ENCODE measurements at regions not wholly inside any gene's neighbourhood (a gene's known extent, or its start where the extent isn't known, plus 50 kb on each side); places are given as distances from the start of the nearest gene placed in this dataset.

DNA sequence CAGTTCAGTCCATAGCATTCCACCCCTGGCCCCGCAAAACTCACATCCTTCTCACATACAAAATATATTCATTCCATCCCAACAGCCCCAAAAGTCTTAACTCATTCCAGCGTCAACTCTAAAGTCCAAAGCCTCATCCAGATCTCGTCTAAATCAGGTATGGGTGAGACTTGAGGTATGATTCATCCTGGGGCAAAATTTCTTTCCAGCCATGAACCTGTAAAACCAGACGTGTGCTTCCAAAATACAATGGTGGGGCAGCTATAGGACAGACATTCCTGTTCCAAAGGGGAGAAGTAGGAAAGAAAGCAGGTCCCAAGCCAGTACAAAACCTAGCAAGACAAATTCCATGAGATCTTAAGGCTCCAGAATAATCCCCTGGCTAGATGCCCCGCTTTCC, 76.9 kb downstream of the CLDN34 start:
- no peak for DNase-seq
- intact Hi-C loops (cut with DNase I), result no loop called here
- ATAC-seq (ENCODE audit: poor library complexity), result no peak

DNA sequence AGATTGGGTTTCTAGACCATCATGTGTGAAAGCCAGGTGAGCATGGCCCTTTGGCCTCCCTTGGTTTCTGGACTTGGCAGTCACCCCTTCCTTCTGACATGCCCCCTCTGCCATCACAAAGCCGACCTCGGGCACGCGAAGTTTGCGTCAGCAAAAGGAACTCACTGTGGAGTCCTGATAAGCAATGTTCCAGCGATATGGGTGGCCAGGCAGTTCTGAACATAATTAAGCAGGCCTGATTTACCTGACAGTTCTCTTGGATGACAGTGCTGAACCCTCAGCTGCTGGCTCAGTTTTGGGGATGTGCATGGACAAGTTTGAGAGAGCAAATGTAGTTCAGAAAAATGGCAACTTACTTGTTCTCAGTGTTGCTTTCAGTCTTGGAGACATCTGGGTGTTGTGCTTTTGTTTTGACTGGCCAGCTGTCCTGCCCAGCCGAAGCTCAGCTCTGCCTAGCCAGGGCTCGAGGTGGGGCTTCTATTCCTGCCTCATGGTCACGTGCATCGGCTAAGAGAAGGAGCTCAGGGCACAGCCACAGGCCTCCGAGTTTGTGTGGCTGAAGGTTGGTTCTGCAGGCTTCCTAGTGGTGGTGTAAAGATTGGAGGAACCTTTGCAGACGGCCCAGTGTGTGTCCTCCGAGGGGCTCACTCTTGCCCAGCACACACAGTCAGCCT, 78.3 kb downstream of the CLDN34 start:
- intact Hi-C loops (cut with DNase I), result no loop called here
- DNase-seq (peak; percentile 61), ATAC-seq (ENCODE audit: poor library complexity) (peak; percentile 74)

DNA sequence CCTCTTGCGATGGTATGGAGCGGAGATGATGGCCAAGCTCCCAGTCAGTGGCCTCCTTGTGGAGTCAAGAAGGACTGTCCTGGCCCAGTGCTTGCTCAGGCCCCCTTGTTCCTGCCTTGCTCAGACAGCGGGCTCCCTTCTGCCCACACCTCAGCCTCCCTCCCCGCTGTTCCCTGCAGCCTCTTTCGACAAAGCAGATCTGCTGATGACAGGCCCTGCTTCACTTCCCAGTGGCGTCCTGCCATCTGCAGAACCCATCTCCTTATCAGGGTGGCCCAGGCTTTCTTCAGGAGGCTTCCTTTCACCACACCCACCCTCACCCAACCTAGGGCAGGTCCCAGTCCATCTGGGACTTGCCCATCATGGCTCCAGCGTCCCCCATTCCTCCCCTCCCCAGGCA, 80.0 kb downstream of the CLDN34 start:
- intact Hi-C loops (cut with DNase I), result no loop called here
- no peak for ATAC-seq (ENCODE audit: poor library complexity)

DNA sequence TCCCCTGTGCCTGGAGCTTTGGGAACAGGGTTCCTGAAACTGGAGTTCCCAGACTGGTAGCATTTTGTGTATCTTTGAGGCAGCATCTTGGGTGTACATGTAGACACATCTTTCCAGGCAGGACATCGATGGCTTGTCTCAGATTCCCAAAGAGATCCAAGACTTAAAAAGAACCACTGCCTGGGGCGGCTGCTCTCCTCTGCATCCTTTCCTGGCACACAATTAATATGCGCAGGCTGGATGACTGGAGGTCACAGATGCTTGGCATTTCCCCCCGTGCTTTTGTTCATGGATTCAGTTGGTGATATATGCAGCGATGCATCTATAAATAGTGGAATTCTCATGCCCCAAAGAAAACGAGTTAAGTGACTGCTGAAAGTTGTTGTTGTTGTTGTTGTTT, 80.5 kb downstream of the CLDN34 start:
- peak; percentile 6 for ATAC-seq (ENCODE audit: poor library complexity)
- no peak for DNase-seq
- intact Hi-C loops (cut with DNase I), result loop anchor here (2.0 kb wide), 1 partner anchor 31 kb away; no protein-coding TSS in a partner anchor

More for the DNA sequence above, 80.0 kb downstream of the CLDN34 start:
- DNase-seq, result peak; percentile 38

DNA sequence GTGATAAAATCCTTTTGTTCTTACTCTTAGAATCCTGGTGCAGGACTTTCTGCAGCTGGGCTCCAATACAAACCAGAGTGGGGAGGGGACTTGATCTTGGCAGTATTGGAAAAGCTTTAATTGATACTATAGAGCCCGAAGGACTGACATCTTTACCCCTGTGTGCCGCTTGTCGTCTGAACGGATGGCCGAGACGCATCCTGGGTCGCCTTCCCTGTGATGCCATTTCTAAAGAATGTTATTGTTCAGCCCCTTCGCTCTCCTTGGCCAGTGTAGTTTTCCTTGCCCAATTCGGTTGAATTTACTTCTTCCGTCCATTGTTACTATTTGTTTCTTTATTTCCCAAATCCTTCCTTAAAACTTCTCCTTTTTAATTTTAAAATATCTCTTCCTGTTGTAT, 80.9 kb downstream of the CLDN34 start:
- ATAC-seq (ENCODE audit: poor library complexity) (no peak), DNase-seq (no peak)
- intact Hi-C loops (cut with DNase I), result loop anchor here (2.0 kb wide), 1 partner anchor 31 kb away; no protein-coding TSS in a partner anchor

DNA sequence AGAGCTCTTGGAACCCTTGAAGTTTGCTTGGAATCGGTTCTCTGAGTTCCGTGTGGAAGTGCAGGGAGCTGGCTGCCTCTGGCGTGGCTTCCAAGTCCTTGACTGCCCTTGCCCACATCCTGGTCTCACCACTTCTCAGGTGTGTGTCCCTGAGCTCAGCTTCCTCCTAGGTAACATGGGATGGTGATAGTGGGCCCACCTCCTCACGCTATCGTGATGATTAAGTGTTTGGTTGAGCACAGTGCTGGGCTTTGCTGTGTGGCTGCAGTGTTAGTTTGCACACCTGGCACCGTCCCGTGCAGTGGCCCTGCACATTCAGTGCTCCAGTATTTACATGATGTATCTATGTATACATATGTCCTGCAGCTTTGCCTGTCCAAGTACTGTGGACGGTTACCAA, 81.5 kb downstream of the CLDN34 start:
- no peak for DNase-seq
- intact Hi-C loops (cut with DNase I), result loop anchor here (2.0 kb wide), 1 partner anchor 32 kb away; no protein-coding TSS in a partner anchor
- ATAC-seq (ENCODE audit: poor library complexity), result no peak

DNA sequence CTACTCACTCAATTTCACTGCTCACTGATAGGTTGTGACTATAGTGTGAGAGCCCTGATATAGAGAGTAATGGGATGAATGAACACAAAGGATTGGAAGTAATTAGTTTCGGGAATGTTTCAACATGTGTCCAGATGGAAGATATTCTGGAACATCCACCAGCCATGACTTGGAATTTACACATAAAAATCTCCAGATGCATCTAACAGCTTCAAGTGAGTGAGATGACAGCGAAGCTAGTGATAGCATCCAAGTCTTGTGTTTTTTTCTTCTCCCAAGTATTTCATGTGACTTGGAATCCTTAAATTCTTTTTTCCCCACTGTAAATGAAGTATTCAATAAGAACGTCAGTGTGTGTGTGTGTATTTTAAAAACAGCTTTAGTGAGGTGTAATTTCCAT, 82.1 kb downstream of the CLDN34 start:
- no peak for ATAC-seq (ENCODE audit: poor library complexity)
- DNase-seq, result no peak
- intact Hi-C loops (cut with DNase I), result loop anchor here (2.0 kb wide), 1 partner anchor 32 kb away; no protein-coding TSS in a partner anchor

DNA sequence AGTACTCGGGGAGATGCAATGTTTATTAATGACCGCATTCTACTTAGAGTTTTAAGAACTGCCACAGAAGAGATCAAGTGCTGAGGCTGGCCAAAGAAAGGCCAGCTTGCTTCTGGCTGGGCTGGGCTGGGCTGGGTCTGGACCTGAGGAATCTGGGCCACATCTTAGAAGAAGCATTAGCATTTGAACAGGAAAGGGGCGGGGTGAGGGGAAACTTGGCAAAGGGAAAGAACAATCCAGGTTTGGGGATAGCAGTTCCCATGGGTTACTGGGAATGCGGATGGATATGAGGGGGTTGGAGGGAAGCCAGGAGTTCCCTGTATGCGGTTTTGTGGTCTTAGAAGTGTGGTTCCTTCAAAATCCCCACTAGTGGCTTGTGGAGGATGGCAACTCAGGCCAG, 83.3 kb downstream of the CLDN34 start:
- no peak for DNase-seq
- no peak for ATAC-seq (ENCODE audit: poor library complexity)
- intact Hi-C loops (cut with DNase I), result no loop called here

DNA sequence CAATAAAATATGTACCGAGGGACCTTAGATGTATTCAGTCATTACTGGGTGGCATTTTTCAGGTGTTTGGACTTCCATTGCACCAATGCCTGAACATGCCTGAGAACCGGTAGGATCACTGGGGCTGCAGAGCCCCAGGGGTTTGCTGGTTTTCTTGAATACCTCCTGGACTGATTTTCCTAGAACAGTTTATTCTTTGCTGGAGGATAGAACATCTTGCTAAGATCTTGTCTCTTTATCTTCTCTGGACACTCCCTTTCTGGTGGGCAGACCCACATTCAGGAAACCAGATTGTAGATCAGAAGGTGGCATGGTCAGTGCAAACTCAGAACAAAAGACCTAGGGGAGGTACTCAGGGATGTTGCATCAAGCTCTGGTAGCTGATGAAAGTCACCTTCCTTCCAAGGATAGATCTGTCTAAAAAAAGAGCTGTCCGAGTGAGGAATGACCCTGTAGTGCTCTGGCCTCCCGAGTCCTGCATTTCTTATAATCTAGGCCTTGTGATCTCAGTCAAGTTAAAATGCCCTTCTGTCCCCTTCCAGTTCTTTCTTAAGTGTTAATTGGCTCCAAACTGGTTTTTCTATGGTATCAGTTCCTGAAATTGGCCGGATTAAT, 84.8 kb downstream of the CLDN34 start:
- intact Hi-C loops (cut with DNase I), result no loop called here
- ATAC-seq (ENCODE audit: poor library complexity) (peak; percentile 36), DNase-seq (no peak)

DNA sequence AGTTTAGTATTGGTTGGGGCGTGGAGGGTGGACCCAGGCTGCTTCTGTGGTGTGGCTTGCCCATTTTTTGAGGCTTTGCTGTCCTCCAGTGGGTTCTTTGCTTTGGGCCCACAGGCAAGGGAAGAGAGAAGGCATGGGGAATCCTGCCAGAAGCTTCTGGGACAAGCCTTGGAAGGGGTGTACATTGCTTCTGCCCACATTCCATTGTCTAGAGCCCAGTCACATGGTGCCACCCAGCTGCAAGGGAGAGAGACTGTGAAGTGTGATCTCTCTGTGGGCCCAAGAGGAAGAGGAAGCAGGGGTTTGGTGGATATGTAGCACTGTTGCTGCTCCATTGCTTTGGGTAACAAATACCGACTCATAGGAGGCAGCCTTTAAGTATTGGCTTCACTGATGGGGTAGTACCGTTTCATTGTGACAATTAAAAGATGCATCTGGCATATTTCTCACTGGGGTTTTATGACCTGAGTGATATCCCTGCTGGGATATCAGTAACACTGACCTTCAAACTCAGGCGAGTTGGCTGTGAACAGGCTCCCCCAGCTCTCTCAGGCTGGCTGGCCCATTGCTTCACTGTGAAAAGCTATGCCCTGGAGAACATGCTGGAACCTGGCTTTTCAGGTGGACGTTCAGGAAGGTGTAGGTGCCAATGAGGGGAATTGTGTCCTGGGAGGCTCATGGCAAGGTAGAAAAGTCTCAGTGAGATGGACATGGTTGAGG, 85.9 kb downstream of the CLDN34 start:
- intact Hi-C loops (cut with DNase I), result no loop called here
- no peak for DNase-seq
- peak; percentile 73 for ATAC-seq (ENCODE audit: poor library complexity)

DNA sequence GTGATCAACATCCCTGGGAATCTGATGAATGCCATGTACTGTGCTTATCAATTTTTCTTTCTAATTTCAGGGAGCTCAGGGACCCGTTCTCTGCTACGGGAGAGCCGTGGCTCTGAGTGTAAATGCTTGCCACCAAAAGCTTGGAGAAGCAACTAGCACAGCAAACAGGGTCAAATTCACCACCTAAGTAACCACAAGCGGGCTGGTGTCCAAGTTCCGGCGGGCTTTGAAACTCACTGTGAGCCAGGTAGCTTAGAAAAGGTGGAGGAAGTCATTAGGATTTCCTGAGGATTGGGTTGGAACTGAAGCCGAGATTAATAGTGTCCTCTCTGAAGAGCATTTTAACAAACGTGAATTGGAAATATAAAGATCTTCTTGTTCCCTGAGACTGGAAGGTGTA, 87.2 kb downstream of the CLDN34 start:
- ATAC-seq (ENCODE audit: poor library complexity), result no peak
- intact Hi-C loops (cut with DNase I), result no loop called here
- no peak for DNase-seq

DNA sequence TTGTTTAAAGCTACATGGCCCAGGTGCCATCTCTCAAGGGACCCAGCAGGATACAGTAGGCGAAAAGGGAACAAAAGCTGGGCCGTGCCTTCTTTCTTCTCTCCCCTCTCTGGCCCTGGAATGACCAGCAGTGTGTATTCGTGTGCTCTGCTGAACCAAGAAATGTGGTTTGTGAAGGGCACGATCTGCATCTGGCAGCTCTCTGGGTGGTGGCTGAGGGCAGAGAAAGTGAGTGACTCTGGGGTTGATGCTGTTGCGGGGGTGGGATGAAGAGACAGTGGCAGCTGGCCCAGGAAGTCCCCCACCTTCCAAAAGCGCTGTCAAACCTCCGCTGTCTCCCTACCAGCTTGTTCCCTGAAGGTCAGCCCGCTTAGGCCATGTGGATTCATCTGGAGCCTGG, 88.3 kb downstream of the CLDN34 start:
- no peak for DNase-seq
- intact Hi-C loops (cut with DNase I), result no loop called here
- no peak for ATAC-seq (ENCODE audit: poor library complexity)

DNA sequence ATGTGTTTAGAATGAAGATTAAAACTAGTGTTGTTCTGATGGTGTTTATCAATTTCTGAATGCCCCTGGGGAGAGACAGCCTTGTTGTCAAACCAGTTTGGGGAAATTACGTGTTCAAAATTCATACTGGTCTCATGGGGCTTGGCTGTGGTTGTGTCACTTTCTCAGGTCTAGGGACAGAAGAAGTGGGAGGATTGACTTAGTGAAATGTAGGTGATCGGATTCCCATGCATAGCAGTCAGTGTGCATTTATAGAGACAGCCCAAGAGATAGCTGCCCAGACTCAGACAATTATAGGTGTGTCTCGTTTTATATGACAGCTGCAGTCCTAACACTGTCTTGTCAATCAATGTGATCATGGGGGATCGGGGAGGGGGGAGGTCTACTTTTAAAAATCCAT, 94.4 kb upstream of the CLCN4 start:
- DNase-seq (no peak), ATAC-seq (ENCODE audit: poor library complexity) (no peak)
- intact Hi-C loops (cut with DNase I), result no loop called here

DNA sequence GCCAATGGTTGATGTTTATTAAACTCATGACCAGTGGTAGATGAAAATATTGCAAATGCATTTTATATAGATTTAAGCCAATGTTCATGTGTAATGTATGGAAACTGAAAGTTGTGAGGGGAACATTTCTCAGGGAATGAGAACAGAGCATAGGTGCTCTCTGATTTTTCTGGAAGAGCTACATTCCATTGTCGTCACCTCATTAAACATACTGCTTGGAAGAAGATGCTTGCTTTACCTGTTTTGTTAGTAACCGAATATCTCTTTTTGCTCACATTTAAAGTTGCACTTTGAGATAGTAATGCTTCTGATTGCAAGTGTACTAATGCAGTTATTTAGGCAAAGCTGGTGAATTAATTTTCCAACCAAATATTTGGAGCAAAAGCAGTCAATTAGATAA, 93.8 kb upstream of the CLCN4 start:
- ATAC-seq (ENCODE audit: poor library complexity) (no peak), DNase-seq (no peak)
- intact Hi-C loops (cut with DNase I), result no loop called here

DNA sequence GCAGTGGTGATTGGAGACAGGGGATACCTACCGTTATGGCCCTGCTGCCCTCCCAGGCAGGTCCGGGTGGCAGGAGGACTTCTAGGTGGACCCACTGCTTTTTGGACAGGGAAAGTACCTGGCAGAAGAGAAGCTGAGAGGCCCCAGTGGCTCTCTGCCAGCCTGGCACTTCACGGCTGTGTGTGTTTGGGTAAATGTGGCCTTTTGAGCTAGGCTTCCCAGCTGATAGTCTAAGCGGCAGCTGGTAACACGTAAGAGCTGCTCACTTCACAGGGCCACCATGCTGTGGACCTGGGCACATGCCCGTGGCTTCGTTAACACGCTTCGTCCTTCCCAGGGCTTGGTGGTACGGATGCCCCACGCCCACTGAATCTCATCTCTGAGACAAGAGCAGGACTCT, 92.0 kb upstream of the CLCN4 start:
- peak; percentile 46 for ATAC-seq (ENCODE audit: poor library complexity)
- DNase-seq, result no peak
- intact Hi-C loops (cut with DNase I), result no loop called here

DNA sequence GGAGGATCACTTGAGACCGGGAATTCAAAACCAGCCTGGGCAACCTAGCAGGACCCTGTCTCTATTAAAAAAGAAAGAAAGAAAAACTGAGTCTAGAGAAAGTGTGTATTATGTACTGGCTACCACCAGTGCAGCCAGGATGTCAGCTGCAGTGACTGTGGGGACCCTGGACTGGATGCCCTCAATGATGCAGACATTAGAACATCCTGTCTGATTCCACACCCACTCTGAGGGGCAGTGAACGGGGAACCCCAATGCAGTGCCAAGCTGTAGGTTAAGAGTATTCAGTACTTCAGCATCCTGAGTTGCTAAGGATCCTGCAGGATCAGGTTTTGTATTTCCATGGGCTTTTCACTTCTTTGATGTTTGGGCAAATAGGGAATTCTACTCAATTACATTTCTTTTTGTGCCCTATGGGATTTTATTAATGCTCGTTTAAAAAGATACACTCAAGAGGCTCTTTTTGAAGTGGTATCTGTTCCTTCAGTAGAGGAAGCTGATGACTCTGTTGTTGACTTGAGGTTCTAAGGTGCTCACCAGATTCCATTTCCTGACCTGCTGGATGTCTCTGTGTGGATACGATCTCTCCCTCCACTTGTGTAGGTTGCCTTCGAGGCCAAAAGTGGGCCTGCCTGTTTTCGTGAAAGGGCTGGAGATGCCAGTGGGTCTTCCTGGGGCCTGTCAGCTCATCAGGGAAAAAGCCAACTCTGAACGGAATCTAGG, 85.9 kb upstream of the CLCN4 start:
- DNase-seq (no peak), ATAC-seq (ENCODE audit: poor library complexity) (no peak)
- intact Hi-C loops (cut with DNase I), result no loop called here

DNA sequence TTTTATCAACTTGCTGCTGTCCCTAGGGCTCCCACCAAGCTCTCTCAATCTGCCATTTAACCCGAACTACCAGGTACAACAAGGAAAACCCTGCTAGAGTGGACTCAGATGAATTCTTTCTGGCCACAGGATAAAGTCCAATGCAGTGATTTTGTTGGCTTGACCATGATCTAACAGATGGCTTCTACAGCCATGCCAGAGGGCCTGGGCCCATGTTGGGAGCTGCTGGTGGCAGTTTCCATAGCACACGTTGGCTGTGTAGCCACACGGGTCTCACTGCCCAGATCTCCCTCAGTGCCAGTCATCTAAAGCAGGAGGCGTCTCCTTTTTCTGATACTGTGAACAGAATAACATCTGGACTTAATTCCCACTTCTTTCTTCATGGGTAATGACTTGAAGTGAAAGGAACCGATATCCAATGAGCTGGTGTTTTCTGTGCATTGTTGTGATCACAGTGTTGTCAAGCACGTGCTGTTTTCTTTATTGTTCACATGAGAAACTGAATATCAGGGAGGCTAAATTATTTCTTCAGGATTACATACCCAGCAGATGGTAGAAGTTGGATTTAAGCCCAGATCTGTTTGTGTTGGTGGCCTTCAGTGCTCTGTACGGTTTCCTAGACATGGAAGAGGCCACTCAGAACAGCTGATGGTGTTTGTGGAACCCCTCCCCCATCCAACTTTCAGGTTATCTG, 85.2 kb upstream of the CLCN4 start:
- intact Hi-C loops (cut with DNase I), result no loop called here
- ATAC-seq (ENCODE audit: poor library complexity) (peak; percentile 18), DNase-seq (no peak)

DNA sequence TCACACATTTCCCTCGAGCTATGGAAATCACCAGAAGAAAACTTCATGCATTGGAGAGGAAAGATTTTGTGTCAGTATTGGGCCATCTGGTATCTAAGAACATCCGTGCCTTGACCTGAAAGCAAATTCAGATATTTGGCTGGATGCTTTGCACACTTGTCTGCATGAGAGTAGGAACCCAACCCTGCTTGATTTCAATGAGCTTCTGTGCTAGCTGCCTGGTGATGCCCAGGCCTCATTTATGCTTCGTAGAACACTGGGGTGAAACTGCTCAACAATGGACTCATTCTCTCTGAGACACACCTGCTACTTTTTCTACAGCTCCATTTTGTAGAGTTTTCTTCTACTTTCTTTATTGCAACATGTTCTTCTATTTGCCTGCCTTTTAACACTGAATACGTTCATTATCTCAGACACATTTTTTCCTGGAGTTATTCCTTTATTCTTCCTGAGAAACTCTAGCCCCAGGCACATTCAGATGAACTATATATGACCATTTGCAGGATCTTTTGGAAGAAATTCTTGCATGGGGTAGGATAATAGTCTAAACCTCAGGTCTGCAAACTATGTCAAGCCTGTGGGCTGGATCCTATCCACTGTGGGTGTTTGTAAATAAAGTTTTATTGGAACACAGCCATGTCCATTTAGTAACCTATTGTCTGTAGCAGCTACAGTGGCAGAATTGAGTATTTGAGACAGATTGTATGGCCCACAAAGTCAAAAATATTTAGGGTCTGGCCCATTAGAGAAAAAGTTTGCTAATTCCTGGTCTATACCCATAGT, 83.8 kb upstream of the CLCN4 start:
- no peak for ATAC-seq (ENCODE audit: poor library complexity)
- DNase-seq, result no peak
- intact Hi-C loops (cut with DNase I), result no loop called here

Measured in Right ventricle myocardium superior (tissue), 1 donor.